ENCODE measurements at regions not wholly inside any gene's neighbourhood (a gene's known extent, or its start where the extent isn't known, plus 50 kb on each side); places are given as distances from the start of the nearest gene placed in this dataset.

DNA sequence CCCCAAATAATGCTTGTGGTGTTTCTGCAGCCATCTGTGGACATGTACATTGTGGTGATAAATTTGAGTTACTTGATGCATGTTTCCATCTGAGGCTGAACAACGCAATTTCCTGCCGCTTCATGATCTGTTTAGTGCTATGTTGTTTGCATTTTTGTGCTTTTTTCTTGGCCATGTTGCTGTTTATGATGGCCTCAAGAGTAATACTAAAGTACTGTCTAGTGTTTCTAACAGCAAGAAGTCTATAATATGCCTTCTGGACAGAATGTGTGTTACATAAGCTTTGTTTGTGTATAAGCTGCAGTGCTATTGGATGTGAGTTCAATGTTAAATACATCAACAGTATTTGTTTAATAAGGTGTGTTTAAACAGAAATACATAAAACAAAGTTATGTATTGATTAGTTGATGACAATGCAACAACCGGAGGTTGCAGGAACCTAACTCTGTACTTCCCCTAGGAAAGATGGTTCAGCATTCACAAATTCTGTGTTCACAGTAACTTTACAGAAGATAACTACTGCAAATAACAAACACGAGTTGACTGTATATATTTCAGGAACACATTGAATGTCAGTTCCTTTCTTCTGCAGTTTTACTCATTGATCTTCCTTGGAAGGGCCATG, 114.8 kb upstream of the USP24 start:
- TF ChIP-seq, protein P1, sequence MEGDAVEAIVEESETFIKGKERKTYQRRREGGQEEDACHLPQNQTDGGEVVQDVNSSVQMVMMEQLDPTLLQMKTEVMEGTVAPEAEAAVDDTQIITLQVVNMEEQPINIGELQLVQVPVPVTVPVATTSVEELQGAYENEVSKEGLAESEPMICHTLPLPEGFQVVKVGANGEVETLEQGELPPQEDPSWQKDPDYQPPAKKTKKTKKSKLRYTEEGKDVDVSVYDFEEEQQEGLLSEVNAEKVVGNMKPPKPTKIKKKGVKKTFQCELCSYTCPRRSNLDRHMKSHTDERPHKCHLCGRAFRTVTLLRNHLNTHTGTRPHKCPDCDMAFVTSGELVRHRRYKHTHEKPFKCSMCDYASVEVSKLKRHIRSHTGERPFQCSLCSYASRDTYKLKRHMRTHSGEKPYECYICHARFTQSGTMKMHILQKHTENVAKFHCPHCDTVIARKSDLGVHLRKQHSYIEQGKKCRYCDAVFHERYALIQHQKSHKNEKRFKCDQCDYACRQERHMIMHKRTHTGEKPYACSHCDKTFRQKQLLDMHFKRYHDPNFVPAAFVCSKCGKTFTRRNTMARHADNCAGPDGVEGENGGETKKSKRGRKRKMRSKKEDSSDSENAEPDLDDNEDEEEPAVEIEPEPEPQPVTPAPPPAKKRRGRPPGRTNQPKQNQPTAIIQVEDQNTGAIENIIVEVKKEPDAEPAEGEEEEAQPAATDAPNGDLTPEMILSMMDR (IDR thresholded peaks at IDR 0.05; ENCODE audit: control extremely low read depth in 1 of 3, insufficient read depth in 1 of 3, low read depth in 1 of 3, low read length in 3 of 3) = no peak
- no peak for TF ChIP-seq NANOG (IDR thresholded peaks at IDR 0.05; ENCODE audit: insufficient read depth, low read depth, low read length, poor library complexity, severe bottlenecking)
- TF ChIP-seq, protein P2, sequence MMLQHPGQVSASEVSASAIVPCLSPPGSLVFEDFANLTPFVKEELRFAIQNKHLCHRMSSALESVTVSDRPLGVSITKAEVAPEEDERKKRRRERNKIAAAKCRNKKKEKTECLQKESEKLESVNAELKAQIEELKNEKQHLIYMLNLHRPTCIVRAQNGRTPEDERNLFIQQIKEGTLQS (IDR thresholded peaks at IDR 0.05; ENCODE audit: insufficient read depth, low read depth, low read length) = no peak
- TF ChIP-seq RFX5 (IDR thresholded peaks at IDR 0.05; ENCODE audit: borderline replicate concordance, low read depth, low read length) = no peak
- TF ChIP-seq EP300 (IDR thresholded peaks at IDR 0.05; ENCODE audit: borderline replicate concordance in 1 of 2, low read depth in 2 of 2, low read length in 2 of 2) = no peak
- TF ChIP-seq CEBPB (IDR thresholded peaks at IDR 0.05; ENCODE audit: low read depth, low read length) = no peak
- no peak for TF ChIP-seq BACH1 (IDR thresholded peaks at IDR 0.05; ENCODE audit: low read length)
